Neuronal stem cell (in vitro differentiated cells): ENCODE measurements at regions not wholly inside any gene's neighbourhood (a gene's known extent, or its start where the extent isn't known, plus 50 kb on each side); places are given as distances from the start of the nearest gene placed in this dataset.

ENCODE experiments used
- DNase-seq: peaks from one replicate; pipeline ENCODE4 v3.0.0-alpha.2; 2013; ENCODE audit warnings: low spot score
- H2AFZ ChIP-seq: one replicate; pipeline ENCODE4 v1.6.1; 2013; ENCODE audit warnings: mild to moderate bottlenecking, low read length, inconsistent platforms
- H2AK5ac ChIP-seq: 2 replicates; pipeline ENCODE4 v1.6.1; 2013; ENCODE audit warnings: low read depth, mild to moderate bottlenecking, inconsistent platforms, low read length, moderate library complexity, mixed read lengths
- H2BK120ac ChIP-seq: 2 replicates; pipeline ENCODE4 v1.6.1; 2013; ENCODE audit warnings: low read depth, mild to moderate bottlenecking, inconsistent platforms, low read length, moderate library complexity, mixed read lengths
- H2BK12ac ChIP-seq: one replicate; pipeline ENCODE4 v1.6.1; 2013; ENCODE audit warnings: low read length, inconsistent platforms
- H2BK15ac ChIP-seq: 2 replicates; pipeline ENCODE4 v1.6.1; 2013; ENCODE audit warnings: mild to moderate bottlenecking, low read length, inconsistent platforms, mixed read lengths
- H2BK5ac ChIP-seq: one replicate; pipeline ENCODE4 v1.6.1; 2013; ENCODE audit warnings: inconsistent platforms, mild to moderate bottlenecking, low read length, moderate library complexity
- H3K14ac ChIP-seq: one replicate; pipeline ENCODE4 v1.6.1; 2013; ENCODE audit warnings: low read length, inconsistent platforms
- H3K18ac ChIP-seq: 2 replicates; pipeline ENCODE4 v1.6.1; 2013; ENCODE audit warnings: low read length, inconsistent platforms
- H3K23ac ChIP-seq: 2 replicates; pipeline ENCODE4 v1.6.1; 2013; ENCODE audit warnings: low read depth, mild to moderate bottlenecking, mixed read lengths, low read length, inconsistent platforms; ENCODE audit not compliant: poor library complexity
- H3K27ac ChIP-seq: replicated peaks from 3 replicates; pipeline ENCODE4 v1.5.1; 2013; ENCODE audit warnings: low read length, inconsistent platforms
- H3K27me3 ChIP-seq, 3 experiments: 2 replicates each; pipeline ENCODE4 v1.6.1; 2013; ENCODE audit warnings: low read length in 3 of 3, mild to moderate bottlenecking in 2 of 3, inconsistent platforms in 1 of 3, low read depth in 1 of 3, mixed read lengths in 1 of 3, moderate library complexity in 1 of 3; ENCODE audit not compliant: control insufficient read depth in 3 of 3, insufficient read depth in 3 of 3
- H3K36me3 ChIP-seq, 2 donors: replicated peaks in 1 of 2; 2 replicates each; pipeline ENCODE4 v1.6.1; 2013; ENCODE audit warnings: low read length in 2 of 2; ENCODE audit not compliant: control insufficient read depth in 2 of 2, insufficient read depth in 2 of 2
- H3K4ac ChIP-seq: 2 replicates; pipeline ENCODE4 v1.6.1; 2013; ENCODE audit warnings: inconsistent platforms, mild to moderate bottlenecking, low read length, moderate library complexity
- H3K4me1 ChIP-seq, 2 donors: 1 replicate in 1 of 2; 2 replicates in 1 of 2; pipeline ENCODE4 v1.6.1; 2013; ENCODE audit warnings: low read length in 2 of 2, low read depth in 1 of 2; ENCODE audit not compliant: control insufficient read depth in 2 of 2, insufficient read depth in 1 of 2
- H3K4me2 ChIP-seq: one replicate; pipeline ENCODE4 v1.6.1; 2013; ENCODE audit warnings: mild to moderate bottlenecking, low read length, inconsistent platforms; ENCODE audit not compliant: insufficient read depth, poor library complexity, severe bottlenecking
- H3K4me3 ChIP-seq, 2 donors: 2 replicates each; pipeline ENCODE4 v1.5.1; 2013; ENCODE audit warnings: low read length in 2 of 2, mild to moderate bottlenecking in 2 of 2, inconsistent platforms in 1 of 2, moderate library complexity in 1 of 2
- H3K79me1 ChIP-seq: one replicate; pipeline ENCODE4 v1.6.1; 2013; ENCODE audit warnings: low read depth, mild to moderate bottlenecking, inconsistent platforms, low read length, moderate library complexity
- H3K9ac ChIP-seq: one replicate; pipeline ENCODE4 v1.6.1; 2013; ENCODE audit warnings: mild to moderate bottlenecking, low read depth, low read length, inconsistent platforms; ENCODE audit not compliant: poor library complexity
- H3K9me3 ChIP-seq, 2 donors: replicated peaks in 1 of 2; 2 replicates each; pipeline versions ENCODE3 to v1.6.1; 2013; ENCODE audit warnings: low read length in 2 of 2, mild to moderate bottlenecking in 2 of 2, inconsistent platforms in 1 of 2, low read depth in 1 of 2, mixed read lengths in 1 of 2, moderate library complexity in 1 of 2; ENCODE audit not compliant: control insufficient read depth in 2 of 2, insufficient read depth in 1 of 2
- H4K8ac ChIP-seq: one replicate; pipeline ENCODE4 v1.6.1; 2013; ENCODE audit warnings: low read depth, mild to moderate bottlenecking, inconsistent platforms, low read length, moderate library complexity
- H4K91ac ChIP-seq: one replicate; pipeline ENCODE4 v1.6.1; 2013; ENCODE audit warnings: low read length, low read depth, mild to moderate bottlenecking, inconsistent platforms; ENCODE audit not compliant: poor library complexity
- WGBS, 2 donors: extraction: QIAGEN DNeasy Blood & Tissue Kit; methylation state at CpG; one replicate each; pipeline ENCODE4 v1.1.7; 2013; ENCODE audit warnings: missing lambda C conversion rate in 2 of 2, mixed read lengths in 1 of 2; ENCODE audit not compliant: insufficient read length in 2 of 2, insufficient replicate concordance in 1 of 2; ENCODE audit errors: extremely low coverage in 2 of 2; 5-methylcytosine and 5-hydroxymethylcytosine counted together

GRCh38 chr4:135290136-135290535 is 1088.5 kb upstream of the PABPC4L start:
- Histone ChIP-seq H3K9ac (no peak overlapping the region), H3K9me3 (no peaks in the 10 kb centered on the region), H2BK12ac (no peak overlapping the region), H3K27me3 (no peaks in the 10 kb centered on the region), H3K36me3 (no peaks in the 10 kb centered on the region), H3K18ac (no peak overlapping the region), H3K14ac (no peak overlapping the region), H3K79me1 (no peaks in the 10 kb centered on the region), H4K8ac (no peak overlapping the region), H3K23ac (no peak overlapping the region), H3K4ac (no peak overlapping the region), H2BK120ac (no peak overlapping the region), H2BK5ac (no peak overlapping the region), H2AFZ (peak overlapping the region; percentile 35), H3K27ac (no peak overlapping the region), H4K91ac (no peak overlapping the region), H2AK5ac (no peak overlapping the region), H3K4me2 (no peak overlapping the region), H3K4me3 (no peak overlapping the region), H3K4me1 (no peaks in the 10 kb centered on the region), H2BK15ac (no peak overlapping the region)
- DNase-seq: no peak
- WGBS, 2 donors: no CpG with 5 or more reads among the region's 2 CpGs

DNA sequence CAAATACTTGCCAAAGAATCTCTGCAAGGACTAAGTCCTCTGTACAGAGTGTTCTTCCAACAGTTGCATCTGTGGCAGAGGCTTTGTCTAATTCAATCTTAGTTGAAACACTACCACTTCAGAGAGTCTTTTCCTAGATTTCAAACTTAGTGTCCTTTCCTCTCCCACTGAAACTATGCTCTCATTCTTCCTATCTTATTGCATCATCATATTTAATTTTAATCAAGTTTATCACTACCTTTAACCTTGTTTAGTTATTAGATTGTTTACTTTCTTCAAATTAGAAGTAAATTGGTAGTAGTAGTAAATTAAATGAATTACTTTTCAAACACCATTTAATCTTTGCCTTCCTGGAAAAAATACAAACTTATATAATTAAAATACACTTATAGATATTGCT is 1082.3 kb upstream of the PABPC4L start:
- no peaks in the 10 kb centered on the region for H3K9me3 ChIP-seq
- H2AFZ ChIP-seq: no peak overlapping the region

GRCh38 chr4:135282676-135283075 is 1081.1 kb upstream of the PABPC4L start:
- no CpG with 5 or more reads among the region's 1 CpG for WGBS, 2 donors
- Histone ChIP-seq H3K36me3 (no peaks in the 10 kb centered on the region), H2AK5ac (no peak overlapping the region), H3K4me2 (no peak overlapping the region), H2BK5ac (no peak overlapping the region), H3K9ac (no peak overlapping the region), H3K27me3 (no peaks in the 10 kb centered on the region), H4K91ac (no peak overlapping the region), H4K8ac (no peak overlapping the region), H3K9me3 (no peaks in the 10 kb centered on the region), H2AFZ (no peak overlapping the region), H3K4me1 (no peaks in the 10 kb centered on the region), H3K79me1 (no peaks in the 10 kb centered on the region), H3K18ac (no peak overlapping the region), H3K4ac (no peak overlapping the region), H2BK15ac (no peak overlapping the region), H3K27ac (no peak overlapping the region), H2BK120ac (no peak overlapping the region), H3K4me3 (no peak overlapping the region), H2BK12ac (no peak overlapping the region), H3K14ac (no peak overlapping the region), H3K23ac (no peak overlapping the region)
- DNase-seq: no peak

More for the DNA sequence above, 1082.3 kb upstream of the PABPC4L start:
- H2AK5ac ChIP-seq: no peak overlapping the region
- H2BK15ac ChIP-seq: no peak overlapping the region
- no peak overlapping the region for H3K14ac ChIP-seq
- H3K18ac ChIP-seq: no peak overlapping the region
- H3K4me3 ChIP-seq: no peak overlapping the region
- no peak overlapping the region for H2BK5ac ChIP-seq
- no peak overlapping the region for H3K27ac ChIP-seq
- no peaks in the 10 kb centered on the region for H3K4me1 ChIP-seq
- no peak overlapping the region for H4K8ac ChIP-seq
- H3K23ac ChIP-seq: no peak overlapping the region
- no peaks in the 10 kb centered on the region for H3K79me1 ChIP-seq
- H3K36me3 ChIP-seq: no peaks in the 10 kb centered on the region
- no peak overlapping the region for H2BK12ac ChIP-seq
- no peak overlapping the region for H3K4me2 ChIP-seq
- DNase-seq: no peak
- no peaks in the 10 kb centered on the region for H3K27me3 ChIP-seq
- no peak overlapping the region for H4K91ac ChIP-seq
- no peak overlapping the region for H3K9ac ChIP-seq
- no peak overlapping the region for H3K4ac ChIP-seq
- H2BK120ac ChIP-seq: no peak overlapping the region

DNA sequence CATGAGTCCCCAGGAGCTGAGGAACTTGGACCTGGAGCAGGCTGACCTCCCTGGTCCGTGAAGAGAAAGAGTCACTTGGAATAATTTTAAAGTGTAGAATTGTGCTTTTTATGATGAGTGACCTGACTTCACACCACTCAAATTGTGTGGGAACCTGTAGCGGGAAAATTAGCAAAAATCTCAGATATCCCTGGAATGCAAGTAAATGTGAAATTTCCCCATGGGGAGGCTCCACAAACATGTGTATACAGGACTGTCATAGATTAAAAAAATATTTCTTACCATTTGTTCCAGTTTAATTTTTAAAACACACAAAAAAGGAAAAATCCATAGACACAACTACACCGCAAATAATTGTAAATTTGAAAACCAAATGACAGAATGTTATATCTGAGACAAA is 1079.6 kb upstream of the PABPC4L start:
- Histone ChIP-seq H3K36me3 (no peaks in the 10 kb centered on the region), H3K18ac (no peak overlapping the region), H3K23ac (no peak overlapping the region), H3K4me3 (no peak overlapping the region), H3K9me3 (no peaks in the 10 kb centered on the region), H3K14ac (no peak overlapping the region), H3K79me1 (no peaks in the 10 kb centered on the region), H2BK12ac (no peak overlapping the region), H3K4me1 (no peaks in the 10 kb centered on the region), H3K27ac (no peak overlapping the region), H2BK15ac (no peak overlapping the region), H3K4ac (no peak overlapping the region), H3K27me3 (no peaks in the 10 kb centered on the region), H2AFZ (no peak overlapping the region), H3K4me2 (no peak overlapping the region), H2BK5ac (no peak overlapping the region), H3K9ac (no peak overlapping the region), H4K8ac (no peak overlapping the region), H2AK5ac (no peak overlapping the region), H2BK120ac (no peak overlapping the region), H4K91ac (no peak overlapping the region)
- DNase-seq: no peak
- WGBS, 2 donors: no CpG with 5 or more reads among the region's 3 CpGs
